ENCODE measurements at regions not wholly inside any gene's neighbourhood (a gene's known extent, or its start where the extent isn't known, plus 50 kb on each side); places are given as distances from the start of the nearest gene placed in this dataset.

GRCh38 chr5:21693591-21693990, 1159.6 kb downstream of the CDH12 start (continued):
- TF ChIP-seq PBX3 (CRISPR knock-in tag; IDR thresholded peaks at IDR 0.05) (no peak), ZNF544 (tag by site-specific recombination; IDR thresholded peaks at IDR 0.05) (no peak)

GRCh38 chr5:21689587-21689986, 1163.6 kb downstream of the CDH12 start:
- Histone ChIP-seq H3K4me1 (ENCODE audit: control insufficient read depth, insufficient read depth, low read length) (no peaks in the 10 kb centered on the region), H3K9me3 (ENCODE audit: control insufficient read depth, insufficient read depth, low read depth, low read length) (no peaks in the 10 kb centered on the region), H3K4me3 (ENCODE audit: low read depth, low read length) (no peak overlapping the region), H3K27ac (ENCODE audit: extremely low read depth, low read depth, low read length) (no peak overlapping the region), H3K36me3 (ENCODE audit: control insufficient read depth in 2 of 2, insufficient read depth in 1 of 2, low read length in 2 of 2) (no peaks in the 10 kb centered on the region)
- no peak for TF ChIP-seq ZFP3 (tag by site-specific recombination; IDR thresholded peaks at IDR 0.05; ENCODE audit: low read depth)
- TF ChIP-seq ZFHX2 (tag by site-specific recombination; conservative IDR thresholded peaks at IDR 0.05) = no peak
- ChIA-PET POLR2A (no interaction called here), CTCF (no interaction called here)

GRCh38 chr5:21688655-21689054, 1164.5 kb downstream of the CDH12 start:
- ChIA-PET CTCF (no interaction called here), POLR2A (no interaction called here)
- H3K9me3 ChIP-seq (ENCODE audit: control insufficient read depth, insufficient read depth, low read depth, low read length) = no peaks in the 10 kb centered on the region
- no peak overlapping the region for H3K27ac ChIP-seq (ENCODE audit: extremely low read depth, low read depth, low read length)
- TF ChIP-seq ZNF792 (tag by site-specific recombination; IDR thresholded peaks at IDR 0.05) (no peak), ZBTB49 (tag by site-specific recombination; IDR thresholded peaks at IDR 0.05; ENCODE audit: low read depth) (no peak), ZBTB10 (tag by site-specific recombination; IDR thresholded peaks at IDR 0.05) (no peak), ZNF704 (tag by site-specific recombination; IDR thresholded peaks at IDR 0.05) (no peak), ZNF335 (tag by site-specific recombination; conservative IDR thresholded peaks at IDR 0.05) (no peak), ZNF354C (tag by site-specific recombination; IDR thresholded peaks at IDR 0.05; ENCODE audit: borderline replicate concordance, low read depth) (no peak), ZSCAN30 (tag by site-specific recombination; IDR thresholded peaks at IDR 0.05) (no peak), GFI1B (tag by site-specific recombination; IDR thresholded peaks at IDR 0.05) (no peak), ZNF580 (tag by site-specific recombination; IDR thresholded peaks at IDR 0.05) (no peak), ZNF623 (tag by site-specific recombination; IDR thresholded peaks at IDR 0.05) (no peak), ZEB2 (tag by site-specific recombination; IDR thresholded peaks at IDR 0.05) (no peak), SCRT2 (tag by site-specific recombination; IDR thresholded peaks at IDR 0.05) (no peak), SP2 (tag by site-specific recombination; IDR thresholded peaks at IDR 0.05) (no peak), ZNF555 (tag by site-specific recombination; conservative IDR thresholded peaks at IDR 0.05) (no peak), SP7 (tag by site-specific recombination; IDR thresholded peaks at IDR 0.05) (no peak)
- H3K4me1 ChIP-seq (ENCODE audit: control insufficient read depth, insufficient read depth, low read length) = no peaks in the 10 kb centered on the region
- no peak overlapping the region for H3K4me3 ChIP-seq (ENCODE audit: low read depth, low read length)
- no peaks in the 10 kb centered on the region for H3K36me3 ChIP-seq (ENCODE audit: control insufficient read depth in 2 of 2, insufficient read depth in 1 of 2, low read length in 2 of 2)
